ENCODE measurements at regions not wholly inside any gene's neighbourhood (a gene's known extent, or its start where the extent isn't known, plus 50 kb on each side); places are given as distances from the start of the nearest gene placed in this dataset.

GRCh38 chr3:124201226-124201625 lies 209.3 kb upstream of the ROPN1 start:
- no TSS peak for BruUV-seq (replicated peaks)

DNA sequence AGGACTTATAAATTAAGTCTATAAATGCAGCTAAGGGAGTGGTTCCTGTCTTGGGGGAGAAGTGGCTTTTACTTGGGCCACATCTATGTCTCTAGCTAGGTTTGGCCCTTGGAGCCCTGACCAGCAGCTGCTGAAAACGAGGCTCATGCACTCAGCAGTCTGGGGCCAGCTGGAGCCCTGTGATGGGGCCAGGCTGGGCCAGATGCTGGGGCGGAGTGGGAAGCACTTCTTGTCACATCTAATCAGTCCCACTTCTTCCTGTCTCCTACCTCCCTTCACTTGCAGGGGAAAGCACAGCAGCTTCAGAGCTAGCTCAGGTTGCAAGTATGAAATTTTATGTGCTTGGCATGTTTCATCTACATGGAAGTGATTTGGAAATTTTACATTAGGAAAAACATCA lies 209.9 kb upstream of the ROPN1 start:
- BruUV-seq (replicated peaks): no TSS peak
- POLR2A ChIA-PET: no interaction called here

More at GRCh38 chr3:124201226-124201625, 209.3 kb upstream of the ROPN1 start:
- DNase-seq (ENCODE audit: low read depth, low spot score) (no peak), ATAC-seq (no peak)
- ChIA-PET POLR2A (no interaction called here), CTCF (no interaction called here)
- TF ChIP-seq REST (IDR thresholded peaks at IDR 0.05; ENCODE audit: insufficient read depth in 1 of 2, low read depth in 2 of 2, low read length in 1 of 2): no peak
- no peak for TF ChIP-seq SIN3A (IDR thresholded peaks at IDR 0.05; ENCODE audit: borderline replicate concordance, insufficient read depth, low read depth, low read length)
- TF ChIP-seq TCF7L2 (IDR thresholded peaks at IDR 0.05; ENCODE audit: low read depth, low read length): no peak
- TF ChIP-seq CTCF (IDR thresholded peaks at IDR 0.05): no peak
- no peak for TF ChIP-seq POLR2AphosphoS5 (IDR thresholded peaks at IDR 0.05; ENCODE audit: low read depth, low read length)
- Histone ChIP-seq H3K36me3 (ENCODE audit: control insufficient read depth, insufficient read depth, low read length) (no peaks in the 10 kb centered on the region), H3K27ac (ENCODE audit: low read length) (no peak overlapping the region), H3K9me3 (ENCODE audit: control insufficient read depth, insufficient read depth, low read depth, low read length) (no peaks in the 10 kb centered on the region), H3K4me3 (ENCODE audit: low read depth in 2 of 2, low read length in 2 of 2) (no peak overlapping the region), H3K27me3 (ENCODE audit: control insufficient read depth, insufficient read depth, low read length) (peaks cover 36% of the 10 kb centered on the region), H3K4me1 (ENCODE audit: control insufficient read depth, insufficient read depth, low read length) (no peaks in the 10 kb centered on the region)
- intact Hi-C loops (cut with micrococcal nuclease; ENCODE audit: unreplicated experiment): no loop called here
- in situ Hi-C loops (cut with HindIII; ENCODE audit: low pct_unique_long_range_greater_than_20kb, low sequenced_read_pairs): no loop called here

More for the DNA sequence above, 209.9 kb upstream of the ROPN1 start:
- no peak for ATAC-seq
- H3K36me3 ChIP-seq (ENCODE audit: control insufficient read depth, insufficient read depth, low read length): no peaks in the 10 kb centered on the region
- H3K9me3 ChIP-seq (ENCODE audit: control insufficient read depth, insufficient read depth, low read depth, low read length): no peaks in the 10 kb centered on the region
- TF ChIP-seq SIN3A (IDR thresholded peaks at IDR 0.05; ENCODE audit: borderline replicate concordance, insufficient read depth, low read depth, low read length) (no peak), REST (IDR thresholded peaks at IDR 0.05; ENCODE audit: insufficient read depth in 1 of 2, low read depth in 2 of 2, low read length in 1 of 2) (no peak), POLR2AphosphoS5 (IDR thresholded peaks at IDR 0.05; ENCODE audit: low read depth, low read length) (no peak), TCF7L2 (IDR thresholded peaks at IDR 0.05; ENCODE audit: low read depth, low read length) (no peak), CTCF (IDR thresholded peaks at IDR 0.05) (no peak)
- intact Hi-C loops (cut with micrococcal nuclease; ENCODE audit: unreplicated experiment) (no loop called here), in situ Hi-C loops (cut with HindIII; ENCODE audit: low pct_unique_long_range_greater_than_20kb, low sequenced_read_pairs) (no loop called here)
- H3K27me3 ChIP-seq (ENCODE audit: control insufficient read depth, insufficient read depth, low read length): peaks cover 36% of the 10 kb centered on the region
- CTCF ChIA-PET: no interaction called here
- no peak for DNase-seq (ENCODE audit: low read depth, low spot score)
- H3K4me3 ChIP-seq (ENCODE audit: low read depth in 2 of 2, low read length in 2 of 2): no peak overlapping the region
- H3K4me1 ChIP-seq (ENCODE audit: control insufficient read depth, insufficient read depth, low read length): no peaks in the 10 kb centered on the region
- no peak overlapping the region for H3K27ac ChIP-seq (ENCODE audit: low read length)
